SK-N-SH (cell line): ENCODE measurements at regions not wholly inside any gene's neighbourhood (a gene's known extent, or its start where the extent isn't known, plus 50 kb on each side); places are given as distances from the start of the nearest gene placed in this dataset.

Experiments
- CTCF ChIA-PET: fragments of 300-600, 350-600 bp; formaldehyde crosslinking; extraction: SDS; loops from one replicate; lab custom pipeline; 2021; lab: Yijun Ruan, JAX
- POLR2A ChIA-PET: fragments of 350-600 bp; sonication (Branson Sonifier 250); formaldehyde crosslinking; extraction: SDS; loops from one replicate; lab custom pipeline; 2020; ENCODE audit warnings: antibody characterized with exemption, inconsistent platforms; lab: Yijun Ruan, JAX
- DNase-seq: peaks from one replicate; pipeline ENCODE4 v3.0.0; 2012
- H2AFZ ChIP-seq: fragments of 200-600 bp; sonication (generic); 2 replicates; pipeline ENCODE4 v1.8.1; 2016; ENCODE audit warnings: antibody characterized with exemption, mild to moderate bottlenecking, low read depth
- H3F3A ChIP-seq: fragments of 200-600 bp; sonication (generic); replicated peaks from 2 replicates; pipeline ENCODE3; 2016; ENCODE audit warnings: antibody characterized with exemption, mild to moderate bottlenecking; ENCODE audit not compliant: insufficient read depth
- H3K27ac ChIP-seq, 2 experiments: fragments of 200-500 bp in 1 of 2; fragments of 200-600 bp in 1 of 2; sonication (Bioruptor generic) in 1 of 2; sonication (generic), shearing (Covaris generic) in 1 of 2; 2 replicates each; pipeline versions ENCODE4 v1.5.1 to v1.6.1; 2014 to 2016; ENCODE audit warnings: low read depth in 2 of 2, inconsistent platforms in 1 of 2, low read length in 1 of 2, mild to moderate bottlenecking in 1 of 2, mixed read lengths in 1 of 2
- H3K27me3 ChIP-seq: fragments of 200-600 bp; sonication (generic), shearing (Covaris generic); 2 replicates; pipeline ENCODE4 v1.6.1; 2016; ENCODE audit warnings: mixed run types; ENCODE audit not compliant: insufficient read depth
- H3K36me3 ChIP-seq, 2 experiments: fragments of 200-500 bp in 1 of 2; fragments of 200-600 bp in 1 of 2; sonication (Bioruptor generic) in 1 of 2; sonication (generic) in 1 of 2; replicated peaks in 1 of 2; 2 replicates each; pipeline versions ENCODE3 to v1.5.1; 2014 to 2016; ENCODE audit warnings: low read length in 1 of 2, mild to moderate bottlenecking in 1 of 2; ENCODE audit not compliant: insufficient read depth in 2 of 2, control insufficient read depth in 1 of 2
- H3K4me1 ChIP-seq, 2 experiments: fragments of 200-500 bp in 1 of 2; fragments of 200-600 bp in 1 of 2; sonication (Bioruptor generic) in 1 of 2; sonication (generic), shearing (Covaris generic) in 1 of 2; 2 replicates each; pipeline versions ENCODE4 v1.5.1 to v1.6.1; 2014 to 2016; ENCODE audit warnings: low read depth in 1 of 2, low read length in 1 of 2, mixed run types in 1 of 2; ENCODE audit not compliant: insufficient read depth in 2 of 2, control insufficient read depth in 1 of 2
- H3K4me2 ChIP-seq: fragments of 200-600 bp; sonication (generic), shearing (Covaris generic); 2 replicates; pipeline ENCODE4 v1.6.1; 2017; ENCODE audit warnings: mixed run types
- H3K4me3 ChIP-seq, 2 experiments: fragments of 200-500 bp in 1 of 2; fragments of 200-600 bp in 1 of 2; sonication (Bioruptor generic) in 1 of 2; sonication (generic), shearing (Covaris generic) in 1 of 2; 2 replicates each; pipeline versions ENCODE4 v1.5.1 to v1.8.1; 2014 to 2016; ENCODE audit warnings: low read depth in 2 of 2, inconsistent platforms in 1 of 2, low read length in 1 of 2, mild to moderate bottlenecking in 1 of 2, mixed read lengths in 1 of 2, moderate library complexity in 1 of 2
- H3K79me2 ChIP-seq: fragments of 200-600 bp; sonication (generic); 2 replicates; pipeline ENCODE4 v1.8.1; 2017; ENCODE audit warnings: mild to moderate bottlenecking; ENCODE audit not compliant: insufficient read depth
- H3K9ac ChIP-seq: fragments of 200-600 bp; sonication (generic); 2 replicates; pipeline ENCODE4 v1.6.1; 2017; ENCODE audit warnings: mixed run types
- H3K9me2 ChIP-seq: fragments of 200-600 bp; sonication (generic); 2 replicates; pipeline ENCODE4 v1.6.1; 2017; ENCODE audit warnings: mixed run types
- H3K9me3 ChIP-seq: fragments of 200-600 bp; sonication (generic); 2 replicates; pipeline ENCODE4 v1.6.1; 2017; ENCODE audit warnings: mixed run types, mild to moderate bottlenecking, moderate library complexity
- H4K20me1 ChIP-seq: fragments of 200-600 bp; sonication (generic); 2 replicates; pipeline ENCODE4 v1.6.1; 2017; ENCODE audit warnings: mild to moderate bottlenecking, mixed run types; ENCODE audit not compliant: insufficient read depth
- CHD2 ChIP-seq: fragments of 150-350 bp; IDR thresholded peaks from 2 replicates; pipeline ENCODE4 v1.6.1; 2018; ENCODE audit warnings: low read length; ENCODE audit not compliant: partially characterized antibody
- EP300 ChIP-seq, 2 experiments: IDR thresholded peaks; 2 replicates each; pipeline versions ENCODE4 v1.4.0 to v1.6.1; 2012; ENCODE audit warnings: borderline replicate concordance in 1 of 2, low read depth in 1 of 2, low read length in 1 of 2
- FOXJ3 ChIP-seq: sonication (generic); formaldehyde crosslinking; IDR thresholded peaks from 2 replicates; pipeline ENCODE4 v1.5.1; 2020; ENCODE audit warnings: mild to moderate bottlenecking, missing genetic modification reagents
- GATA2 ChIP-seq: sonication (generic); formaldehyde crosslinking; IDR thresholded peaks from 2 replicates; pipeline ENCODE4 v1.5.0; 2020; ENCODE audit warnings: mild to moderate bottlenecking, missing genetic modification reagents
- JUND ChIP-seq: IDR thresholded peaks from 2 replicates; pipeline ENCODE4 v1.4.0; 2012
- MEF2A ChIP-seq: IDR thresholded peaks from 2 replicates; pipeline ENCODE4 v1.4.0; 2012; ENCODE audit warnings: low read depth, borderline replicate concordance
- MXI1 ChIP-seq: IDR thresholded peaks from 2 replicates; pipeline ENCODE4 v1.6.1; 2012; ENCODE audit warnings: mild to moderate bottlenecking, low read depth, low read length, improper control_type of control experiment
- NFIC ChIP-seq: IDR thresholded peaks from 2 replicates; pipeline ENCODE4 v1.4.0; 2012; ENCODE audit warnings: borderline replicate concordance
- RAD21 ChIP-seq: IDR thresholded peaks from 2 replicates; pipeline ENCODE4 v1.6.1; 2012; ENCODE audit warnings: mild to moderate bottlenecking, low read length
- RFX5 ChIP-seq: IDR thresholded peaks from 2 replicates; pipeline ENCODE4 v1.6.1; 2012; ENCODE audit warnings: mild to moderate bottlenecking, improper control_type of control experiment, low read length
- SIN3A ChIP-seq: IDR thresholded peaks from 2 replicates; pipeline ENCODE4 v1.6.1; 2012; ENCODE audit warnings: low read depth, mild to moderate bottlenecking, low read length, moderate library complexity, borderline replicate concordance
- SMC3 ChIP-seq: IDR thresholded peaks from 2 replicates; pipeline ENCODE4 v1.6.1; 2012; ENCODE audit warnings: low read depth, low read length, improper control_type of control experiment
- TAF1 ChIP-seq: IDR thresholded peaks from 2 replicates; pipeline ENCODE4 v1.6.1; 2012; ENCODE audit warnings: low read depth, mild to moderate bottlenecking, low read length, moderate library complexity, borderline replicate concordance
- TEAD4 ChIP-seq: IDR thresholded peaks from 2 replicates; pipeline ENCODE4 v1.4.0; 2012; ENCODE audit warnings: mild to moderate bottlenecking, borderline replicate concordance; ENCODE audit not compliant: insufficient read depth
- WGBS: methylation state at CpG from one replicate; pipeline ENCODE4 v1.1.6; 2017; ENCODE audit warnings: low lambda C conversion rate; 5-methylcytosine and 5-hydroxymethylcytosine counted together
- TF ChIP-seq, protein P1 (sequence below): IDR thresholded peaks from 2 replicates; pipeline ENCODE4; 2012
- TF ChIP-seq, protein P2 (sequence below): IDR thresholded peaks from 2 replicates; pipeline ENCODE4 v1.4.0; 2012; ENCODE audit warnings: low read depth
- TF ChIP-seq, protein P3 (sequence below): IDR thresholded peaks from 2 replicates; pipeline ENCODE4 v1.4.0; 2012; ENCODE audit warnings: low read depth, borderline replicate concordance
- TF ChIP-seq, protein P4 (sequence below): fragments of 150-350 bp; IDR thresholded peaks from 2 replicates; pipeline ENCODE4 v1.6.1; 2017; ENCODE audit warnings: antibody characterized with exemption, low read length, low read depth, borderline replicate concordance
- TF ChIP-seq, protein P5 (sequence below): IDR thresholded peaks from 2 replicates; pipeline ENCODE4 v1.4.0; 2012; ENCODE audit warnings: low read depth, borderline replicate concordance

DNA sequence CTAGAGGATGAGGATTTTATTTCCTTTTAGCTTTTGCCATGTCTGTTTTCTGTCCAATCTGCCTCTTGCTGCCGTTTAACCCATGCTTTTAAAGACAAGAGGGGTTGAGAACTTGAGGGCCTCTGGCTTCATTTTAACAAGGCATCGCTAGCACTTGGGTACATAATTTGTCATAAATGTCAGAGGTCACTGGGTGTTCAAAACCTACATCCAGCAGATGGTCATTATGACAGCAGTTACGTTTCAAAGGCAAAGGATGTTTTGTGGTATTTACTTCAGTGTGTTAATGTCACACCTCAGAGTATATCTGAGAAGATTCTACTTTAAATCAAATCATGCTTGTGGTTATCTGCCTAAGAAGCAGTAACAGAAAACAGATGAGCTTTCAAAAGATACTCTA, 918.3 kb downstream of the NR2F1-AS1 start:
- POLR2A ChIA-PET, result no interaction called here
- DNase-seq, result no peak

DNA sequence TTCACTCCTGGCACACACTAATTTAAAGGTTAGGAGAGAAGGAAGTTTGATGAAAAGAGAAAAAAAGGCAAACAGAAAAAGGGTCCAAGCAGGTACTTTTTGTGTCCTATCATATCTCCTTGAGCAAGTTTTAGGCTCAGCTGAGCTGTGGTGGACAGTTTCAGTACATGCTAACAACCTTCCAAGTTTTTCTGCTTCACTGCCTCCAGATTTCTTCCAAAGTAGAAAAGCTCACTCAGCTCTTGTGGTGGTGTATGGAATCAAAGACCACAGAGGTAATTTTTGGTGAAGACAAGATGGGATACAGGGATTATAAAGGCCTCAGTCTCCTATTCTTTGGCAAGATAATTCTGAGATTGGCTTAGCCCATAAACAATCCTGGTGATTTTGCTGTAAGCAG, 921.8 kb downstream of the NR2F1-AS1 start:
- ChIA-PET CTCF (no interaction called here), POLR2A (no interaction called here)
- Histone ChIP-seq H4K20me1 (no peaks in the 10 kb centered on the region), H3K9me3 (no peaks in the 10 kb centered on the region), H3K27me3 (no peaks in the 10 kb centered on the region), H3K36me3 (no peaks in the 10 kb centered on the region), H3K4me2 (no peak overlapping the region), H3K27ac (no peak overlapping the region), H3K4me3 (no peak overlapping the region), H3K9me2 (no peaks in the 10 kb centered on the region), H2AFZ (no peak overlapping the region), H3K79me2 (no peaks in the 10 kb centered on the region), H3K9ac (no peak overlapping the region), H3K4me1 (peaks cover 0 to 15% of the 10 kb centered on the region in 2 experiments; a peak in 2 of 4 replicates), H3F3A (no peaks in the 10 kb centered on the region)
- no peak for DNase-seq
- TF ChIP-seq, protein P1, sequence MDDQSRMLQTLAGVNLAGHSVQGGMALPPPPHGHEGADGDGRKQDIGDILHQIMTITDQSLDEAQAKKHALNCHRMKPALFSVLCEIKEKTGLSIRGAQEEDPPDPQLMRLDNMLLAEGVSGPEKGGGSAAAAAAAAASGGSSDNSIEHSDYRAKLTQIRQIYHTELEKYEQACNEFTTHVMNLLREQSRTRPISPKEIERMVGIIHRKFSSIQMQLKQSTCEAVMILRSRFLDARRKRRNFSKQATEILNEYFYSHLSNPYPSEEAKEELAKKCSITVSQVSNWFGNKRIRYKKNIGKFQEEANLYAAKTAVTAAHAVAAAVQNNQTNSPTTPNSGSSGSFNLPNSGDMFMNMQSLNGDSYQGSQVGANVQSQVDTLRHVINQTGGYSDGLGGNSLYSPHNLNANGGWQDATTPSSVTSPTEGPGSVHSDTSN, result no peak
- no peak for TF ChIP-seq MEF2A
- TF ChIP-seq, protein P2, sequence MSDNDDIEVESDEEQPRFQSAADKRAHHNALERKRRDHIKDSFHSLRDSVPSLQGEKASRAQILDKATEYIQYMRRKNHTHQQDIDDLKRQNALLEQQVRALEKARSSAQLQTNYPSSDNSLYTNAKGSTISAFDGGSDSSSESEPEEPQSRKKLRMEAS, result no peak
- TF ChIP-seq EP300 (IDR thresholded peaks at IDR 0.05; ENCODE audit: borderline replicate concordance in 1 of 2, low read depth in 1 of 2, low read length in 1 of 2), result no peak
- no peak for TF ChIP-seq CHD2
- no peak for TF ChIP-seq JUND
- TF ChIP-seq NFIC, result no peak
- TF ChIP-seq, protein P3, sequence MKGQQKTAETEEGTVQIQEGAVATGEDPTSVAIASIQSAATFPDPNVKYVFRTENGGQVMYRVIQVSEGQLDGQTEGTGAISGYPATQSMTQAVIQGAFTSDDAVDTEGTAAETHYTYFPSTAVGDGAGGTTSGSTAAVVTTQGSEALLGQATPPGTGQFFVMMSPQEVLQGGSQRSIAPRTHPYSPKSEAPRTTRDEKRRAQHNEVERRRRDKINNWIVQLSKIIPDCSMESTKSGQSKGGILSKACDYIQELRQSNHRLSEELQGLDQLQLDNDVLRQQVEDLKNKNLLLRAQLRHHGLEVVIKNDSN, result no peak
- no peak for TF ChIP-seq TAF1
- TF ChIP-seq, protein P4, sequence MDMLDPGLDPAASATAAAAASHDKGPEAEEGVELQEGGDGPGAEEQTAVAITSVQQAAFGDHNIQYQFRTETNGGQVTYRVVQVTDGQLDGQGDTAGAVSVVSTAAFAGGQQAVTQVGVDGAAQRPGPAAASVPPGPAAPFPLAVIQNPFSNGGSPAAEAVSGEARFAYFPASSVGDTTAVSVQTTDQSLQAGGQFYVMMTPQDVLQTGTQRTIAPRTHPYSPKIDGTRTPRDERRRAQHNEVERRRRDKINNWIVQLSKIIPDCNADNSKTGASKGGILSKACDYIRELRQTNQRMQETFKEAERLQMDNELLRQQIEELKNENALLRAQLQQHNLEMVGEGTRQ, result no peak
- TF ChIP-seq SIN3A, result no peak

More for the DNA sequence above, 918.3 kb downstream of the NR2F1-AS1 start:
- Histone ChIP-seq H3K36me3 (no peaks in the 10 kb centered on the region), H3F3A (no peaks in the 10 kb centered on the region), H3K4me1 (peaks cover 0 to 15% of the 10 kb centered on the region in 2 experiments; a peak in 2 of 4 replicates), H2AFZ (no peak overlapping the region), H3K9me3 (no peaks in the 10 kb centered on the region), H3K9me2 (no peaks in the 10 kb centered on the region), H3K9ac (no peak overlapping the region), H3K4me2 (no peak overlapping the region), H3K27me3 (no peaks in the 10 kb centered on the region), H4K20me1 (no peaks in the 10 kb centered on the region), H3K4me3 (no peak overlapping the region), H3K27ac (peak overlapping the region in 1 of 2 experiments; percentile 87; a peak in 2 of 4 replicates), H3K79me2 (no peaks in the 10 kb centered on the region)
- WGBS, result 66% methylated on average over 3 of the region's 3 CpGs
- CTCF ChIA-PET, result interaction anchor here (1.7 kb wide), 1 partner anchor 12 kb away, joined by 3 read pairs; no protein-coding TSS in a partner anchor
- no peak for TF ChIP-seq TEAD4
- no peak for TF ChIP-seq MEF2A
- TF ChIP-seq, protein P3, result no peak
- TF ChIP-seq RFX5, result no peak
- TF ChIP-seq FOXJ3 (CRISPR knock-in tag), result no peak
- TF ChIP-seq, protein P5, sequence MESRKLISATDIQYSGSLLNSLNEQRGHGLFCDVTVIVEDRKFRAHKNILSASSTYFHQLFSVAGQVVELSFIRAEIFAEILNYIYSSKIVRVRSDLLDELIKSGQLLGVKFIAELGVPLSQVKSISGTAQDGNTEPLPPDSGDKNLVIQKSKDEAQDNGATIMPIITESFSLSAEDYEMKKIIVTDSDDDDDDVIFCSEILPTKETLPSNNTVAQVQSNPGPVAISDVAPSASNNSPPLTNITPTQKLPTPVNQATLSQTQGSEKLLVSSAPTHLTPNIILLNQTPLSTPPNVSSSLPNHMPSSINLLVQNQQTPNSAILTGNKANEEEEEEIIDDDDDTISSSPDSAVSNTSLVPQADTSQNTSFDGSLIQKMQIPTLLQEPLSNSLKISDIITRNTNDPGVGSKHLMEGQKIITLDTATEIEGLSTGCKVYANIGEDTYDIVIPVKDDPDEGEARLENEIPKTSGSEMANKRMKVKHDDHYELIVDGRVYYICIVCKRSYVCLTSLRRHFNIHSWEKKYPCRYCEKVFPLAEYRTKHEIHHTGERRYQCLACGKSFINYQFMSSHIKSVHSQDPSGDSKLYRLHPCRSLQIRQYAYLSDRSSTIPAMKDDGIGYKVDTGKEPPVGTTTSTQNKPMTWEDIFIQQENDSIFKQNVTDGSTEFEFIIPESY, result no peak
- no peak for TF ChIP-seq GATA2 (CRISPR knock-in tag)
- no peak for TF ChIP-seq SMC3
- no peak for TF ChIP-seq RAD21
- no peak for TF ChIP-seq MXI1
- no peak for TF ChIP-seq SIN3A
- TF ChIP-seq CHD2, result no peak
- TF ChIP-seq, protein P1, result no peak
